ENCODE measurements at regions not wholly inside any gene's neighbourhood (a gene's known extent, or its start where the extent isn't known, plus 50 kb on each side); places are given as distances from the start of the nearest gene placed in this dataset.

- DNase-seq (ENCODE audit: extremely low read depth, low read depth): no peak
- TF ChIP-seq CTCF (IDR thresholded peaks at IDR 0.05; ENCODE audit: low read depth, low read length): no peak
Measured at GRCh38 chr1:184900507-184900906, 73.8 kb downstream of the NIBAN1 start.

- no peak for TF ChIP-seq CTCF (IDR thresholded peaks at IDR 0.05; ENCODE audit: low read depth, low read length)
- DNase-seq (ENCODE audit: extremely low read depth, low read depth): no peak
Measured at GRCh38 chr1:184896000-184896399, 78.3 kb downstream of the NIBAN1 start.

- no peak for TF ChIP-seq CTCF (IDR thresholded peaks at IDR 0.05; ENCODE audit: low read depth, low read length)
Measured at GRCh38 chr1:184895086-184895485, 79.2 kb downstream of the NIBAN1 start.

GRCh38 chr1:184893695-184894094 is 80.6 kb downstream of the NIBAN1 start:
- no peak for TF ChIP-seq CTCF (IDR thresholded peaks at IDR 0.05; ENCODE audit: low read depth, low read length)
- no peak for DNase-seq (ENCODE audit: extremely low read depth, low read depth)

More at GRCh38 chr1:184895086-184895485, 79.2 kb downstream of the NIBAN1 start:
- no peak for DNase-seq (ENCODE audit: extremely low read depth, low read depth)

- TF ChIP-seq CTCF (IDR thresholded peaks at IDR 0.05; ENCODE audit: low read depth, low read length): no peak
- no peak for DNase-seq (ENCODE audit: extremely low read depth, low read depth)
Measured at GRCh38 chr1:184892116-184892515, 82.2 kb downstream of the NIBAN1 start.

GRCh38 chr1:184891440-184891839 is 82.9 kb downstream of the NIBAN1 start:
- no peak for TF ChIP-seq CTCF (IDR thresholded peaks at IDR 0.05; ENCODE audit: low read depth, low read length)
- DNase-seq (ENCODE audit: extremely low read depth, low read depth): no peak

- no peak for DNase-seq (ENCODE audit: extremely low read depth, low read depth)
- no peak for TF ChIP-seq CTCF (IDR thresholded peaks at IDR 0.05; ENCODE audit: low read depth, low read length)
Measured at GRCh38 chr1:184890539-184890973, 83.8 kb downstream of the NIBAN1 start.

Data from AG09319 (cell line).